H1 (cell line): ENCODE measurements at regions not wholly inside any gene's neighbourhood (a gene's known extent, or its start where the extent isn't known, plus 50 kb on each side); places are given as distances from the start of the nearest gene placed in this dataset.
A peak's percentile ranks its signal among the peaks of the same experiment; 100 is the strongest.
"Not testable (repeated sequence)": the region's sequence is repeated elsewhere in the genome, so short reads cannot be mapped to it uniquely, and the experiment has no call there.

ENCODE experiments used
- CTCF ChIA-PET: fragments of 300-600 bp; sonication (Branson Sonifier 250); formaldehyde crosslinking; loops from one replicate; lab custom pipeline; 2021; ENCODE audit not compliant: partially characterized antibody; lab: Charles Lee
- POLR2A ChIA-PET: fragments of 300-600 bp; sonication (Branson Sonifier 250); formaldehyde crosslinking; loops from one replicate; lab custom pipeline; 2021; ENCODE audit warnings: inconsistent platforms; ENCODE audit not compliant: partially characterized antibody; lab: Charles Lee
- DNase-seq, 2 experiments: peaks; one replicate each; pipeline versions ENCODE4 v3.0.0 to v3.0.0-alpha.2; 2010 to 2022; ENCODE audit warnings: low spot score in 2 of 2, low read depth in 1 of 2, mixed read lengths in 1 of 2
- FAIRE-seq: peaks from 2 replicates; lab custom pipeline; 2011; peaks lifted over from hg19 to GRCh38; lab: Jason Lieb, UNC
- H2AFZ ChIP-seq: 2 replicates; pipeline ENCODE4 v1.8.1; 2012; ENCODE audit warnings: low read length, inconsistent platforms
- H2AK5ac ChIP-seq: 2 replicates; pipeline ENCODE4 v1.6.1; 2013; ENCODE audit warnings: low read depth, low read length
- H2BK120ac ChIP-seq: replicated peaks from 2 replicates; pipeline ENCODE3; 2013; ENCODE audit warnings: low read depth, low read length, inconsistent platforms
- H2BK12ac ChIP-seq: 2 replicates; pipeline ENCODE4 v1.6.1; 2013; ENCODE audit warnings: low read depth, low read length
- H2BK15ac ChIP-seq: 2 replicates; pipeline ENCODE4 v1.6.1; 2013; ENCODE audit warnings: low read length
- H2BK20ac ChIP-seq: 2 replicates; pipeline ENCODE4 v1.6.1; 2013; ENCODE audit warnings: low read length
- H2BK5ac ChIP-seq: 2 replicates; pipeline ENCODE4 v1.6.1; 2013; ENCODE audit warnings: low read depth, low read length
- H3K14ac ChIP-seq: 2 replicates; pipeline ENCODE4 v1.6.1; 2013; ENCODE audit warnings: inconsistent platforms; ENCODE audit not compliant: insufficient read length
- H3K18ac ChIP-seq: 2 replicates; pipeline ENCODE4 v1.6.1; 2013; ENCODE audit warnings: low read length; ENCODE audit errors: extremely low read depth
- H3K23ac ChIP-seq: 2 replicates; pipeline ENCODE4 v1.6.1; 2013; ENCODE audit warnings: inconsistent platforms; ENCODE audit not compliant: insufficient read length
- H3K23me2 ChIP-seq: 2 replicates; pipeline ENCODE4 v1.6.1; 2013; ENCODE audit warnings: low read depth, low read length
- H3K27ac ChIP-seq: 2 replicates; pipeline ENCODE4 v1.6.1; 2011; ENCODE audit warnings: low read depth, low read length, inconsistent platforms
- H3K27me3 ChIP-seq, 4 experiments: replicated peaks in 1 of 4; 1 replicate in 1 of 4; 2 replicates in 3 of 4; pipeline versions ENCODE4 v1.6.1 to v1.8.1; 2011 to 2013; ENCODE audit warnings: low read length in 3 of 4, mild to moderate bottlenecking in 3 of 4, inconsistent platforms in 2 of 4, mixed read lengths in 2 of 4, moderate library complexity in 1 of 4; ENCODE audit not compliant: control insufficient read depth in 3 of 4, insufficient read depth in 3 of 4; ENCODE audit errors: extremely low read depth in 1 of 4
- H3K36me3 ChIP-seq, 4 experiments: 2 replicates each; pipeline versions ENCODE4 v1.6.1 to v1.8.1; 2011 to 2013; ENCODE audit warnings: mild to moderate bottlenecking in 4 of 4, low read length in 3 of 4, moderate library complexity in 2 of 4, control low read depth in 1 of 4, inconsistent platforms in 1 of 4; ENCODE audit not compliant: insufficient read depth in 4 of 4, control insufficient read depth in 2 of 4
- H3K4ac ChIP-seq: replicated peaks from 2 replicates; pipeline ENCODE3; 2013; ENCODE audit warnings: low read length, low read depth, mixed read lengths, inconsistent platforms; ENCODE audit not compliant: insufficient read length
- H3K4me1 ChIP-seq, 4 experiments: replicated peaks in 1 of 4; 1 replicate in 1 of 4; 2 replicates in 3 of 4; pipeline versions ENCODE4 v1.6.1 to v1.8.1; 2011 to 2013; ENCODE audit warnings: low read length in 3 of 4, inconsistent platforms in 2 of 4, mixed read lengths in 1 of 4; ENCODE audit not compliant: insufficient read depth in 4 of 4, control insufficient read depth in 3 of 4
- H3K4me2 ChIP-seq, 2 experiments: 2 replicates each; pipeline versions ENCODE4 v1.6.1 to v1.8.1; 2011 to 2013; ENCODE audit warnings: low read depth in 2 of 2, low read length in 2 of 2, control low read depth in 1 of 2, inconsistent platforms in 1 of 2, mild to moderate bottlenecking in 1 of 2; ENCODE audit not compliant: insufficient read depth in 1 of 2
- H3K4me3 ChIP-seq, 4 experiments: fragments of 200-600, 300-600 bp in 1 of 4; sonication (generic), shearing (Covaris generic), sonication (Bioruptor Twin) in 1 of 4; 2 replicates each; pipeline versions ENCODE4 v1.5.1 to v1.8.1; 2011 to 2016; ENCODE audit warnings: low read length in 4 of 4, low read depth in 3 of 4, control low read depth in 2 of 4, inconsistent platforms in 2 of 4, mild to moderate bottlenecking in 2 of 4, mixed read lengths in 1 of 4, moderate library complexity in 1 of 4; ENCODE audit not compliant: insufficient read depth in 2 of 4; ENCODE audit errors: extremely low read depth in 1 of 4
- H3K56ac ChIP-seq: replicated peaks from 2 replicates; pipeline ENCODE3; 2013; ENCODE audit warnings: low read depth, mild to moderate bottlenecking, mixed read lengths, low read length, inconsistent platforms; ENCODE audit not compliant: insufficient read length
- H3K79me1 ChIP-seq: 2 replicates; pipeline ENCODE4 v1.6.1; 2013; ENCODE audit warnings: low read depth, low read length, control low read depth
- H3K79me2 ChIP-seq, 2 experiments: 2 replicates each; pipeline versions ENCODE4 v1.6.1 to v1.8.1; 2012 to 2013; ENCODE audit warnings: low read length in 2 of 2, mild to moderate bottlenecking in 2 of 2, inconsistent platforms in 1 of 2; ENCODE audit not compliant: insufficient read depth in 2 of 2, control insufficient read depth in 1 of 2
- H3K9ac ChIP-seq, 4 experiments: replicated peaks in 1 of 4; 1 replicate in 1 of 4; 2 replicates in 3 of 4; pipeline versions ENCODE4 v1.6.1 to v1.8.1; 2011 to 2013; ENCODE audit warnings: low read depth in 3 of 4, low read length in 3 of 4, control low read depth in 2 of 4, mild to moderate bottlenecking in 2 of 4, moderate library complexity in 2 of 4, inconsistent platforms in 1 of 4; ENCODE audit errors: extremely low read depth in 1 of 4
- H3K9me3 ChIP-seq, 2 experiments: 2 replicates each; pipeline versions ENCODE4 v1.6.1 to v1.8.1; 2012 to 2013; ENCODE audit warnings: mild to moderate bottlenecking in 2 of 2, moderate library complexity in 2 of 2, control low read depth in 1 of 2, inconsistent platforms in 1 of 2, low read depth in 1 of 2, low read length in 1 of 2, mixed read lengths in 1 of 2; ENCODE audit not compliant: insufficient read depth in 2 of 2
- H4K20me1 ChIP-seq, 2 experiments: replicated peaks in 1 of 2; 2 replicates each; pipeline versions ENCODE3 to v1.8.1; 2011 to 2013; ENCODE audit warnings: inconsistent platforms in 2 of 2, low read length in 2 of 2, mild to moderate bottlenecking in 1 of 2; ENCODE audit not compliant: insufficient read depth in 2 of 2, control insufficient read depth in 1 of 2
- H4K5ac ChIP-seq: 2 replicates; pipeline ENCODE4 v1.6.1; 2013; ENCODE audit warnings: low read length, low read depth, mixed read lengths, inconsistent platforms; ENCODE audit not compliant: insufficient read length
- H4K8ac ChIP-seq: 2 replicates; pipeline ENCODE4 v1.8.0; 2013; ENCODE audit warnings: mild to moderate bottlenecking, moderate library complexity, low read length, inconsistent platforms; ENCODE audit not compliant: insufficient read depth; ENCODE audit errors: extremely low read depth
- H4K91ac ChIP-seq: replicated peaks from 2 replicates; pipeline ENCODE3; 2013; ENCODE audit warnings: low read length, mixed read lengths, inconsistent platforms; ENCODE audit not compliant: insufficient read length
- WGBS, 2 experiments: shearing (Covaris generic) in 1 of 2; methylation state at CpG; one replicate each; pipeline versions ENCODE4 v1.1.6 to v1.1.7; 2013 to 2015; ENCODE audit warnings: low lambda C conversion rate in 2 of 2, mixed read lengths in 2 of 2, inconsistent platforms in 1 of 2, low coverage in 1 of 2, missing lambda C conversion rate in 1 of 2; ENCODE audit not compliant: insufficient replicate concordance in 2 of 2, insufficient coverage in 1 of 2, insufficient read length in 1 of 2; ENCODE audit errors: extremely low coverage in 1 of 2, missing lambda C conversion rate in 1 of 2; 5-methylcytosine and 5-hydroxymethylcytosine counted together

- H4K20me1 ChIP-seq, H2BK12ac ChIP-seq, H3K27ac ChIP-seq, H3K79me1 ChIP-seq, H3K56ac ChIP-seq, H3K23me2 ChIP-seq, H3K36me3 ChIP-seq, POLR2A ChIA-PET, H2BK5ac ChIP-seq, H3K4me2 ChIP-seq, H4K5ac ChIP-seq, H4K8ac ChIP-seq, H3K14ac ChIP-seq, H3K23ac ChIP-seq, H3K27me3 ChIP-seq, FAIRE-seq, H3K18ac ChIP-seq, H2BK15ac ChIP-seq, CTCF ChIA-PET, H3K4ac ChIP-seq, H3K4me1 ChIP-seq, H3K79me2 ChIP-seq, H3K4me3 ChIP-seq, H3K9ac ChIP-seq, H4K91ac ChIP-seq, H2BK20ac ChIP-seq, H2AK5ac ChIP-seq, H2BK120ac ChIP-seq, H2AFZ ChIP-seq: not testable (repeated sequence)
- WGBS, 2 experiments: 94% methylated on average over 16 of the region's 51 CpGs; no CpG with 5 or more reads in 1 of the 2 experiments
- peak in 1 of 2 experiments; percentile 48 for DNase-seq
- peaks cover 0 to 34% of the 10 kb centered on the region in 2 experiments; a peak in 1 of 4 replicates for H3K9me3 ChIP-seq
Observed at GRCh38 chr4:131734851-131735385, 1414.2 kb upstream of the PCDH10 start.

GRCh38 chr4:131738991-131739390 lies 1410.1 kb upstream of the PCDH10 start:
- H4K20me1 ChIP-seq, H3K79me1 ChIP-seq, H3K4ac ChIP-seq, H3K27me3 ChIP-seq, FAIRE-seq, H2AFZ ChIP-seq, POLR2A ChIA-PET, H2BK15ac ChIP-seq, H2BK120ac ChIP-seq, H4K8ac ChIP-seq, H2BK5ac ChIP-seq, DNase-seq, H3K23me2 ChIP-seq, H4K91ac ChIP-seq, H3K23ac ChIP-seq, H4K5ac ChIP-seq, H3K4me2 ChIP-seq, H3K4me1 ChIP-seq, H3K14ac ChIP-seq, H3K79me2 ChIP-seq, H3K9ac ChIP-seq, CTCF ChIA-PET, H3K27ac ChIP-seq, H3K56ac ChIP-seq, H3K4me3 ChIP-seq, H3K18ac ChIP-seq, H2BK20ac ChIP-seq, H3K36me3 ChIP-seq, H2BK12ac ChIP-seq, H2AK5ac ChIP-seq: not testable (repeated sequence)
- 100% methylated on average over 7 of the region's 26 CpGs; no CpG with 5 or more reads in 1 of the 2 experiments for WGBS, 2 experiments
- peaks cover 3 to 20% of the 10 kb centered on the region in 2 experiments; a peak in 3 of 4 replicates for H3K9me3 ChIP-seq
